ENCODE measurements at regions not wholly inside any gene's neighbourhood (a gene's known extent, or its start where the extent isn't known, plus 50 kb on each side); places are given as distances from the start of the nearest gene placed in this dataset.
A peak's percentile ranks its signal among the peaks of the same experiment; 100 is the strongest.

- Mint-ChIP-seq H3K27me3 (peaks cover 40% of the 10 kb centered on the region), H3K36me3 (no peaks in the 10 kb centered on the region)
Measured at GRCh38 chr20:57031867-57032355, 234.5 kb downstream of the BMP7 start.

GRCh38 chr20:57032847-57033246, 233.6 kb downstream of the BMP7 start:
- Mint-ChIP-seq H3K4me3 (no peak overlapping the region), H3K9me3 (no peaks in the 10 kb centered on the region), H3K27ac (no peak overlapping the region), H3K4me1 (no peaks in the 10 kb centered on the region), H3K27me3 (peaks cover 40% of the 10 kb centered on the region), H3K36me3 (no peaks in the 10 kb centered on the region)
- DNase-seq = no peak

More at GRCh38 chr20:57031867-57032355, 234.5 kb downstream of the BMP7 start:
- H3K27ac Mint-ChIP-seq = no peak overlapping the region
- no peaks in the 10 kb centered on the region for H3K9me3 Mint-ChIP-seq
- DNase-seq = no peak
- no peaks in the 10 kb centered on the region for H3K4me1 Mint-ChIP-seq
- no peak overlapping the region for H3K4me3 Mint-ChIP-seq

- H3K36me3 Mint-ChIP-seq = no peaks in the 10 kb centered on the region
- H3K4me1 Mint-ChIP-seq = no peaks in the 10 kb centered on the region
- H3K4me3 Mint-ChIP-seq = no peak overlapping the region
- peaks cover 37% of the 10 kb centered on the region for H3K27me3 Mint-ChIP-seq
- no peaks in the 10 kb centered on the region for H3K9me3 Mint-ChIP-seq
- no peak for DNase-seq
- no peak overlapping the region for H3K27ac Mint-ChIP-seq
Measured at GRCh38 chr20:57034001-57034400, 232.4 kb downstream of the BMP7 start.

GRCh38 chr20:57037689-57038088, 228.8 kb downstream of the BMP7 start:
- Mint-ChIP-seq H3K36me3 (no peaks in the 10 kb centered on the region), H3K27ac (no peak overlapping the region), H3K9me3 (no peaks in the 10 kb centered on the region), H3K27me3 (peaks cover 20% of the 10 kb centered on the region), H3K4me3 (no peak overlapping the region), H3K4me1 (no peaks in the 10 kb centered on the region)
- no peak for DNase-seq

- Mint-ChIP-seq H3K36me3 (no peaks in the 10 kb centered on the region), H3K27ac (no peak overlapping the region)
Measured at GRCh38 chr20:57038608-57039440, 227.6 kb downstream of the BMP7 start.

GRCh38 chr20:57040466-57040865, 226.0 kb downstream of the BMP7 start:
- H3K27ac Mint-ChIP-seq = no peak overlapping the region
- H3K4me1 Mint-ChIP-seq = no peaks in the 10 kb centered on the region
- no peak for DNase-seq
- H3K9me3 Mint-ChIP-seq = no peaks in the 10 kb centered on the region
- H3K27me3 Mint-ChIP-seq = peaks cover 14% of the 10 kb centered on the region
- no peaks in the 10 kb centered on the region for H3K36me3 Mint-ChIP-seq
- H3K4me3 Mint-ChIP-seq = no peak overlapping the region

More at GRCh38 chr20:57038608-57039440, 227.6 kb downstream of the BMP7 start:
- Mint-ChIP-seq H3K27me3 (peaks cover 14% of the 10 kb centered on the region), H3K4me3 (no peak overlapping the region), H3K4me1 (no peaks in the 10 kb centered on the region), H3K9me3 (no peaks in the 10 kb centered on the region)
- DNase-seq = no peak

GRCh38 chr20:57040924-57041323, 225.5 kb downstream of the BMP7 start:
- Mint-ChIP-seq H3K27me3 (peaks cover 13% of the 10 kb centered on the region), H3K36me3 (no peaks in the 10 kb centered on the region), H3K4me1 (no peaks in the 10 kb centered on the region), H3K27ac (no peak overlapping the region), H3K4me3 (no peak overlapping the region), H3K9me3 (no peaks in the 10 kb centered on the region)
- DNase-seq = no peak

- Mint-ChIP-seq H3K4me3 (no peak overlapping the region), H3K36me3 (no peaks in the 10 kb centered on the region), H3K27ac (no peak overlapping the region), H3K9me3 (no peaks in the 10 kb centered on the region), H3K4me1 (no peaks in the 10 kb centered on the region), H3K27me3 (peaks cover 10% of the 10 kb centered on the region)
- DNase-seq = no peak
Measured at GRCh38 chr20:57043091-57043490, 223.3 kb downstream of the BMP7 start.

GRCh38 chr20:57043669-57044268, 222.7 kb downstream of the BMP7 start:
- Mint-ChIP-seq H3K4me3 (no peak overlapping the region), H3K27me3 (peaks cover 13% of the 10 kb centered on the region), H3K9me3 (no peaks in the 10 kb centered on the region), H3K36me3 (no peaks in the 10 kb centered on the region), H3K27ac (no peak overlapping the region), H3K4me1 (no peaks in the 10 kb centered on the region)
- DNase-seq = no peak

- H3K4me1 Mint-ChIP-seq = no peaks in the 10 kb centered on the region
- no peak for DNase-seq
- H3K27me3 Mint-ChIP-seq = peaks cover 13% of the 10 kb centered on the region
- no peaks in the 10 kb centered on the region for H3K9me3 Mint-ChIP-seq
- no peak overlapping the region for H3K4me3 Mint-ChIP-seq
- H3K27ac Mint-ChIP-seq = no peak overlapping the region
- no peaks in the 10 kb centered on the region for H3K36me3 Mint-ChIP-seq
Measured at GRCh38 chr20:57047281-57048026, 219.0 kb downstream of the BMP7 start.

GRCh38 chr20:57048027-57048869, 218.2 kb downstream of the BMP7 start:
- no peak overlapping the region for H3K27ac Mint-ChIP-seq
- no peak overlapping the region for H3K4me3 Mint-ChIP-seq
- no peaks in the 10 kb centered on the region for H3K4me1 Mint-ChIP-seq
- H3K27me3 Mint-ChIP-seq = peaks cover 13% of the 10 kb centered on the region
- H3K9me3 Mint-ChIP-seq = peaks cover 3% of the 10 kb centered on the region
- no peaks in the 10 kb centered on the region for H3K36me3 Mint-ChIP-seq
- peak; percentile 22 for DNase-seq

- Mint-ChIP-seq H3K4me3 (no peak overlapping the region), H3K27me3 (peaks cover 9% of the 10 kb centered on the region), H3K4me1 (no peaks in the 10 kb centered on the region), H3K36me3 (no peaks in the 10 kb centered on the region), H3K27ac (no peak overlapping the region), H3K9me3 (peaks cover 3% of the 10 kb centered on the region)
- DNase-seq = no peak
Measured at GRCh38 chr20:57049296-57049695, 217.1 kb downstream of the BMP7 start.

- DNase-seq = no peak
- H3K27me3 Mint-ChIP-seq = peaks cover 8% of the 10 kb centered on the region
- H3K36me3 Mint-ChIP-seq = no peaks in the 10 kb centered on the region
- H3K9me3 Mint-ChIP-seq = peaks cover 3% of the 10 kb centered on the region
- no peaks in the 10 kb centered on the region for H3K4me1 Mint-ChIP-seq
- H3K27ac Mint-ChIP-seq = no peak overlapping the region
- H3K4me3 Mint-ChIP-seq = no peak overlapping the region
Measured at GRCh38 chr20:57051096-57051495, 215.3 kb downstream of the BMP7 start.

- peaks cover 10% of the 10 kb centered on the region for H3K27me3 Mint-ChIP-seq
- H3K4me1 Mint-ChIP-seq = no peaks in the 10 kb centered on the region
- DNase-seq = no peak
- H3K36me3 Mint-ChIP-seq = no peaks in the 10 kb centered on the region
- H3K27ac Mint-ChIP-seq = no peak overlapping the region
- peaks cover 3% of the 10 kb centered on the region for H3K9me3 Mint-ChIP-seq
- no peak overlapping the region for H3K4me3 Mint-ChIP-seq
Measured at GRCh38 chr20:57053067-57053466, 213.4 kb downstream of the BMP7 start.
